Endodermal cell (in vitro differentiated cells): ENCODE measurements at regions not wholly inside any gene's neighbourhood (a gene's known extent, or its start where the extent isn't known, plus 50 kb on each side); places are given as distances from the start of the nearest gene placed in this dataset.

Source experiments
- DNase-seq: peaks from one replicate; pipeline ENCODE4 v3.0.0-alpha.2; 2017
- H3K27ac ChIP-seq: 2 replicates; pipeline ENCODE4 v1.5.1; 2013; ENCODE audit warnings: mild to moderate bottlenecking, low read depth, low read length, moderate library complexity
- H3K27me3 ChIP-seq: 2 replicates; pipeline ENCODE4 v1.6.1; 2013; ENCODE audit warnings: mild to moderate bottlenecking, low read length, moderate library complexity; ENCODE audit not compliant: insufficient read depth, control insufficient read depth, poor library complexity, severe bottlenecking
- H3K36me3 ChIP-seq: 2 replicates; pipeline ENCODE4 v1.7.0; 2013; ENCODE audit warnings: mild to moderate bottlenecking, low read length, moderate library complexity; ENCODE audit not compliant: control insufficient read depth, insufficient read depth
- H3K4me1 ChIP-seq: one replicate; pipeline ENCODE4 v1.7.0; 2013; ENCODE audit warnings: low read length; ENCODE audit not compliant: control insufficient read depth, insufficient read depth
- H3K4me3 ChIP-seq: 2 replicates; pipeline ENCODE4 v1.5.1; 2013; ENCODE audit warnings: mild to moderate bottlenecking, low read length, moderate library complexity
- H3K9ac ChIP-seq: 2 replicates; pipeline ENCODE4 v1.6.1; 2013; ENCODE audit warnings: mild to moderate bottlenecking, low read length, moderate library complexity; ENCODE audit not compliant: poor library complexity, severe bottlenecking; ENCODE audit errors: extremely low read depth
- H3K9me3 ChIP-seq: 2 replicates; pipeline ENCODE4 v1.6.1; 2013; ENCODE audit warnings: mild to moderate bottlenecking, low read length, moderate library complexity; ENCODE audit not compliant: control insufficient read depth
- H3K27ac Mint-ChIP-seq: 2 replicates; pipeline ENCODE4 v1.8.0; 2020; ENCODE audit warnings: mixed read lengths
- H3K27me3 Mint-ChIP-seq: 2 replicates; pipeline ENCODE4 v1.8.0; 2021; ENCODE audit warnings: mild to moderate bottlenecking, mixed read lengths; ENCODE audit not compliant: insufficient read depth
- H3K36me3 Mint-ChIP-seq: 2 replicates; pipeline ENCODE4 v1.8.0; 2020; ENCODE audit warnings: low read depth, mixed read lengths
- H3K4me1 Mint-ChIP-seq: 2 replicates; pipeline ENCODE4 v1.8.0; 2020; ENCODE audit warnings: mixed read lengths
- H3K4me3 Mint-ChIP-seq: 2 replicates; pipeline ENCODE4 v1.8.0; 2020; ENCODE audit warnings: mild to moderate bottlenecking, moderate library complexity, mixed read lengths
- H3K9me3 Mint-ChIP-seq: 2 replicates; pipeline ENCODE4 v1.8.0; 2020; ENCODE audit warnings: mild to moderate bottlenecking, mixed read lengths
- CTCF ChIP-seq: fragments of 200-600 bp; sonication (generic); conservative IDR thresholded peaks from 2 replicates; pipeline ENCODE4 v1.5.0; 2021; ENCODE audit warnings: antibody characterized with exemption, mild to moderate bottlenecking
- WGBS, 2 experiments: methylation state at CpG; one replicate each; pipeline versions ENCODE4 v1.1.5 to v1.1.7; 2013; ENCODE audit warnings: missing lambda C conversion rate in 2 of 2, mixed read lengths in 1 of 2; ENCODE audit not compliant: insufficient coverage in 1 of 2, insufficient read length in 1 of 2; 5-methylcytosine and 5-hydroxymethylcytosine counted together

GRCh38 chr3:64354956-64355355, 129.7 kb upstream of the PRICKLE2 start:
- Mint-ChIP-seq H3K27me3 (no peaks in the 10 kb centered on the region), H3K9me3 (no peaks in the 10 kb centered on the region), H3K4me1 (peaks cover 26% of the 10 kb centered on the region), H3K36me3 (no peaks in the 10 kb centered on the region), H3K27ac (no peak overlapping the region), H3K4me3 (no peak overlapping the region)
- peak overlapping the region; percentile 40 for H3K27ac ChIP-seq
- no peaks in the 10 kb centered on the region for H3K36me3 ChIP-seq
- no peak for DNase-seq
- no peak for TF ChIP-seq CTCF
- no peaks in the 10 kb centered on the region for H3K27me3 ChIP-seq
- no peak overlapping the region for H3K4me3 ChIP-seq
- peaks cover 6% of the 10 kb centered on the region for H3K4me1 ChIP-seq
- H3K9me3 ChIP-seq: peaks cover 5% of the 10 kb centered on the region
- H3K9ac ChIP-seq: no peak overlapping the region
- 86 to 90% methylated on average over 4 to 5 of the region's 5 CpGs for WGBS, 2 experiments

GRCh38 chr3:64354221-64354620, 129.0 kb upstream of the PRICKLE2 start:
- Histone ChIP-seq H3K9me3 (peaks cover 5% of the 10 kb centered on the region), H3K27ac (no peak overlapping the region), H3K9ac (no peak overlapping the region), H3K27me3 (no peaks in the 10 kb centered on the region), H3K4me3 (no peak overlapping the region), H3K4me1 (peaks cover 6% of the 10 kb centered on the region), H3K36me3 (no peaks in the 10 kb centered on the region)
- Mint-ChIP-seq H3K27me3 (no peaks in the 10 kb centered on the region), H3K4me3 (no peak overlapping the region), H3K27ac (no peak overlapping the region), H3K4me1 (peaks cover 28% of the 10 kb centered on the region), H3K36me3 (no peaks in the 10 kb centered on the region), H3K9me3 (no peaks in the 10 kb centered on the region)
- no peak for DNase-seq
- no peak for TF ChIP-seq CTCF
- 87 to 100% methylated on average over 4 to 5 of the region's 5 CpGs for WGBS, 2 experiments

- Mint-ChIP-seq H3K36me3 (no peaks in the 10 kb centered on the region), H3K9me3 (no peaks in the 10 kb centered on the region), H3K27ac (no peak overlapping the region), H3K4me1 (peaks cover 22% of the 10 kb centered on the region), H3K4me3 (no peak overlapping the region), H3K27me3 (no peaks in the 10 kb centered on the region)
- WGBS, 2 experiments: 89 to 90% methylated on average over 2 to 6 of the region's 6 CpGs
- Histone ChIP-seq H3K9me3 (peaks cover 5% of the 10 kb centered on the region), H3K36me3 (no peaks in the 10 kb centered on the region), H3K4me1 (peaks cover 2% of the 10 kb centered on the region), H3K27ac (no peak overlapping the region), H3K4me3 (no peak overlapping the region), H3K27me3 (no peaks in the 10 kb centered on the region), H3K9ac (no peak overlapping the region)
- no peak for TF ChIP-seq CTCF
- DNase-seq: no peak
These were observed 128.0 kb upstream of the PRICKLE2 start for GRCh38 chr3:64353226-64353625.
